ENCODE measurements at regions not wholly inside any gene's neighbourhood (a gene's known extent, or its start where the extent isn't known, plus 50 kb on each side); places are given as distances from the start of the nearest gene placed in this dataset.

DNA sequence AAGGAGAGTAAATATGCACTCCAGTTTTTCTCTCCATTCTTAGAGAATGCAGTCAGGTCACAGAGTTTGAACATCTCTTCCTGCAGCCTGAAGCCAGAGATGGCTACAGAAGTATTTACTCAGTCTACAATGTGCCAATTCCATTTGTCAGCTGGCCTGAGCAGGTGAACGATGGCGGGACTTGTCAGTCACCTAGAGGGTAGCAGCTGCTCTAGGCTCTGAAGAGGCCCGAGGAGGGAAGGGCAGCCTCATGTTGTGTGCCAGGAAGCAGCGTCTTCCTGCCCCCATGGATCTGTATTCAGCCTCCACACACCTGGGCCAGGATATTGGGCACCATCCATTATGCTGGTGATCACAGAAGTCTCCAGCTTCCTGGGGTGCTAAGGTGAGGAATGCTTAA is 316.7 kb upstream of the CHAC2 start:
- TF ChIP-seq, protein P1, sequence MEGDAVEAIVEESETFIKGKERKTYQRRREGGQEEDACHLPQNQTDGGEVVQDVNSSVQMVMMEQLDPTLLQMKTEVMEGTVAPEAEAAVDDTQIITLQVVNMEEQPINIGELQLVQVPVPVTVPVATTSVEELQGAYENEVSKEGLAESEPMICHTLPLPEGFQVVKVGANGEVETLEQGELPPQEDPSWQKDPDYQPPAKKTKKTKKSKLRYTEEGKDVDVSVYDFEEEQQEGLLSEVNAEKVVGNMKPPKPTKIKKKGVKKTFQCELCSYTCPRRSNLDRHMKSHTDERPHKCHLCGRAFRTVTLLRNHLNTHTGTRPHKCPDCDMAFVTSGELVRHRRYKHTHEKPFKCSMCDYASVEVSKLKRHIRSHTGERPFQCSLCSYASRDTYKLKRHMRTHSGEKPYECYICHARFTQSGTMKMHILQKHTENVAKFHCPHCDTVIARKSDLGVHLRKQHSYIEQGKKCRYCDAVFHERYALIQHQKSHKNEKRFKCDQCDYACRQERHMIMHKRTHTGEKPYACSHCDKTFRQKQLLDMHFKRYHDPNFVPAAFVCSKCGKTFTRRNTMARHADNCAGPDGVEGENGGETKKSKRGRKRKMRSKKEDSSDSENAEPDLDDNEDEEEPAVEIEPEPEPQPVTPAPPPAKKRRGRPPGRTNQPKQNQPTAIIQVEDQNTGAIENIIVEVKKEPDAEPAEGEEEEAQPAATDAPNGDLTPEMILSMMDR (IDR thresholded peaks at IDR 0.05; ENCODE audit: poor library complexity), result no peak
- TF ChIP-seq EZH2 (IDR thresholded peaks at IDR 0.05; ENCODE audit: borderline replicate concordance), result no peak
- TF ChIP-seq EZH2phosphoT487 (IDR thresholded peaks at IDR 0.05; ENCODE audit: low read depth, severe bottlenecking, unreplicated experiment), result no peak
